Muscle of leg (tissue), 3 donors: ENCODE measurements at regions not wholly inside any gene's neighbourhood (a gene's known extent, or its start where the extent isn't known, plus 50 kb on each side); places are given as distances from the start of the nearest gene placed in this dataset.

Experiments used
- DNase-seq: peaks from one replicate; pipeline ENCODE4 v3.0.0; 2013
- H3K27ac ChIP-seq: one replicate; pipeline ENCODE4 v1.5.1; 2013; ENCODE audit warnings: mild to moderate bottlenecking, low read length, control low read depth
- H3K27me3 ChIP-seq: one replicate; pipeline ENCODE4 v1.6.1; 2013; ENCODE audit warnings: low read length; ENCODE audit not compliant: control insufficient read depth, insufficient read depth
- H3K36me3 ChIP-seq: one replicate; pipeline ENCODE4 v1.6.1; 2013; ENCODE audit warnings: low read length; ENCODE audit not compliant: control insufficient read depth, insufficient read depth
- H3K4me1 ChIP-seq: one replicate; pipeline ENCODE4 v1.6.1; 2013; ENCODE audit warnings: low read length; ENCODE audit not compliant: control insufficient read depth, insufficient read depth
- H3K4me3 ChIP-seq: one replicate; pipeline ENCODE4 v1.5.1; 2013; ENCODE audit warnings: low read length, control low read depth
- H3K9me3 ChIP-seq: replicated peaks from 2 replicates; pipeline ENCODE4 v1.6.1; 2013; ENCODE audit warnings: low read depth, low read length; ENCODE audit not compliant: control insufficient read depth
- WGBS: methylation state at CpG from one replicate; pipeline ENCODE4 v1.1.5; 2013; ENCODE audit warnings: missing lambda C conversion rate; ENCODE audit not compliant: insufficient coverage; 5-methylcytosine and 5-hydroxymethylcytosine counted together

- Histone ChIP-seq H3K9me3 (no peaks in the 10 kb centered on the region), H3K4me1 (no peaks in the 10 kb centered on the region), H3K27ac (no peak overlapping the region), H3K27me3 (no peaks in the 10 kb centered on the region), H3K4me3 (no peak overlapping the region), H3K36me3 (no peaks in the 10 kb centered on the region)
- 30% methylated on average over 7 of the region's 8 CpGs for WGBS
- peak; percentile 70 for DNase-seq
Observed at GRCh38 chr2:118202707-118203303, 114.5 kb downstream of the INSIG2 start.

- Histone ChIP-seq H3K36me3 (no peaks in the 10 kb centered on the region), H3K27me3 (peaks cover under 1% of the 10 kb centered on the region), H3K9me3 (no peaks in the 10 kb centered on the region), H3K4me3 (no peak overlapping the region), H3K27ac (no peak overlapping the region), H3K4me1 (no peaks in the 10 kb centered on the region)
- no CpG with 5 or more reads among the region's 1 CpG for WGBS
- DNase-seq, result no peak
Observed at GRCh38 chr2:118198268-118198667, 110.0 kb downstream of the INSIG2 start.

- no CpG with 5 or more reads among the region's 2 CpGs for WGBS
- H3K27ac ChIP-seq, result no peak overlapping the region
- no peak overlapping the region for H3K4me3 ChIP-seq
- no peak for DNase-seq
- H3K4me1 ChIP-seq, result no peaks in the 10 kb centered on the region
- H3K27me3 ChIP-seq, result peaks cover 3% of the 10 kb centered on the region
- no peaks in the 10 kb centered on the region for H3K36me3 ChIP-seq
- H3K9me3 ChIP-seq, result no peaks in the 10 kb centered on the region
Observed at GRCh38 chr2:118197011-118197675, 108.9 kb downstream of the INSIG2 start.

DNA sequence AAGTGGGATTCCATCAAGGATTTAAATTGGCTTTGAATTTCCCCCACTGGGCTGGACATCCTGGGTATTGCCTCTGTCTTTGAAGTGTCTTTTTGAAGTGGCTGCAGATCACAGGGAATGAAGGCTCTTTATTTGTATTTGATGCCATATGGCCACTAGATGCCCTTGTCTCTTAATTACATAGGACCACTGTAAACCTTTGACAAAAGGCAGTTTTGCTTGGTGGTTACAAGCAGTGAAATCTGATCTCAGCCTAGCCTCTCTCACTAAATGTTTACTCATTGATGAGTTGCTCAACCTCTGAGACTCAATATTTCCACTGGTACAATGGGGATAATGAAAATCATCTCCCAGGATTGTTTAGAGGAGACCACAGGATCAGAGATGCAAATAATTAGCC lies 102.2 kb downstream of the INSIG2 start:
- no peak for DNase-seq
- no peak overlapping the region for H3K27ac ChIP-seq
- H3K4me1 ChIP-seq, result peaks cover 3% of the 10 kb centered on the region
- H3K9me3 ChIP-seq, result no peaks in the 10 kb centered on the region
- H3K4me3 ChIP-seq, result no peak overlapping the region
- H3K36me3 ChIP-seq, result no peaks in the 10 kb centered on the region
- peaks cover 4% of the 10 kb centered on the region for H3K27me3 ChIP-seq

- Histone ChIP-seq H3K9me3 (no peaks in the 10 kb centered on the region), H3K27ac (peak overlapping the region; percentile 91), H3K36me3 (no peaks in the 10 kb centered on the region), H3K4me3 (peak overlapping the region; percentile 59), H3K4me1 (peaks cover 9% of the 10 kb centered on the region), H3K27me3 (peaks cover 9% of the 10 kb centered on the region)
- DNase-seq, result no peak
- 94% methylated on average over 2 of the region's 5 CpGs for WGBS
Observed at GRCh38 chr2:118186858-118187254, 98.6 kb downstream of the INSIG2 start.

- WGBS, result 0% methylated on average over 45 of the region's 52 CpGs
- Histone ChIP-seq H3K27me3 (peaks cover 8% of the 10 kb centered on the region), H3K9me3 (no peaks in the 10 kb centered on the region), H3K36me3 (no peaks in the 10 kb centered on the region), H3K4me3 (peak overlapping the region; percentile 59), H3K4me1 (peaks cover 9% of the 10 kb centered on the region), H3K27ac (peak overlapping the region; percentile 91)
- DNase-seq, result peak; percentile 96
Observed at GRCh38 chr2:118186110-118186857, 98.0 kb downstream of the INSIG2 start.

- H3K4me3 ChIP-seq, result peak overlapping the region; percentile 59
- DNase-seq, result peak; percentile 75
- H3K4me1 ChIP-seq, result peaks cover 9% of the 10 kb centered on the region
- peak overlapping the region; percentile 91 for H3K27ac ChIP-seq
- WGBS, result under 1% methylated on average over 19 of the region's 33 CpGs
- H3K9me3 ChIP-seq, result no peaks in the 10 kb centered on the region
- H3K36me3 ChIP-seq, result no peaks in the 10 kb centered on the region
- peaks cover 8% of the 10 kb centered on the region for H3K27me3 ChIP-seq
Observed at GRCh38 chr2:118185210-118186109, 97.2 kb downstream of the INSIG2 start.

DNA sequence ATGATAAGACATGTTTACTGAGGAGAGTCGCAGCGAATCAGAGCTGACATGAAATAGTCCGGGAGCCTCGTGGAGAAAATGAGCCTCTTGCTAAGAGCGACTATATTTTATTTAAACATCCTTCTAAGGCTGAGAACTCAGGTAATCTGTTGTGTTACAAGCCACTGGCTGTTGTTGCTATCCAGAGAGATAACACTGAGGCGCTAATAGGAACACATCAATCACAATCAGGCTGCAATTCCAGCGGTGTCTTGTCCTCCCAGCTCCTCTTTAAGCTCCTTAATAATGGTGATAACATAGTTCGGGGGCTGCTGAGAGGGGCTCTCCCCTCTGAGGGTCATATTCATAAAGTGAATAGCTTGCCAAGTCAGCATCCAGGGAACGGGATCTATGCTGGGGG lies 95.1 kb downstream of the INSIG2 start:
- H3K4me1 ChIP-seq, result peaks cover 9% of the 10 kb centered on the region
- H3K27me3 ChIP-seq, result peaks cover 9% of the 10 kb centered on the region
- no peaks in the 10 kb centered on the region for H3K9me3 ChIP-seq
- no peak for DNase-seq
- H3K4me3 ChIP-seq, result no peak overlapping the region
- WGBS, result 20% methylated on average over 4 of the region's 9 CpGs
- H3K27ac ChIP-seq, result no peak overlapping the region
- H3K36me3 ChIP-seq, result no peaks in the 10 kb centered on the region

- 58% methylated on average over 1 of the region's 1 CpG for WGBS
- H3K27ac ChIP-seq, result no peak overlapping the region
- H3K27me3 ChIP-seq, result peaks cover 9% of the 10 kb centered on the region
- H3K36me3 ChIP-seq, result no peaks in the 10 kb centered on the region
- H3K4me3 ChIP-seq, result no peak overlapping the region
- no peaks in the 10 kb centered on the region for H3K4me1 ChIP-seq
- H3K9me3 ChIP-seq, result no peaks in the 10 kb centered on the region
- DNase-seq, result peak; percentile 50
Observed at GRCh38 chr2:118179445-118179844, 91.2 kb downstream of the INSIG2 start.

GRCh38 chr2:118177884-118178283 lies 89.6 kb downstream of the INSIG2 start:
- Histone ChIP-seq H3K9me3 (no peaks in the 10 kb centered on the region), H3K27me3 (peaks cover 2% of the 10 kb centered on the region), H3K4me3 (no peak overlapping the region), H3K27ac (no peak overlapping the region), H3K4me1 (no peaks in the 10 kb centered on the region), H3K36me3 (no peaks in the 10 kb centered on the region)
- 71% methylated on average over 2 of the region's 2 CpGs for WGBS
- DNase-seq, result no peak
